ENCODE measurements at regions not wholly inside any gene's neighbourhood (a gene's known extent, or its start where the extent isn't known, plus 50 kb on each side); places are given as distances from the start of the nearest gene placed in this dataset.

- DNase-seq (ENCODE audit: low read depth in 2 of 3, low spot score in 2 of 3), result no peak
Measured at GRCh38 chr2:12321886-12322285, 394.9 kb upstream of the TRIB2 start.

- DNase-seq (ENCODE audit: low read depth in 2 of 3, low spot score in 2 of 3), result peak in 2 of 3 donors; percentile 21 to 27
Measured at GRCh38 chr2:12325806-12326205, 390.9 kb upstream of the TRIB2 start.

GRCh38 chr2:12326449-12327190 is 390.1 kb upstream of the TRIB2 start:
- peak in 2 of 3 donors; percentile 31 to 56 for DNase-seq (ENCODE audit: low read depth in 2 of 3, low spot score in 2 of 3)

GRCh38 chr2:12330916-12331315 is 385.8 kb upstream of the TRIB2 start:
- no peak for DNase-seq (ENCODE audit: low read depth in 2 of 3, low spot score in 2 of 3)

GRCh38 chr2:12331698-12332097 is 385.0 kb upstream of the TRIB2 start:
- DNase-seq (ENCODE audit: low read depth in 2 of 3, low spot score in 2 of 3), result no peak

GRCh38 chr2:12333293-12333692 is 383.4 kb upstream of the TRIB2 start:
- DNase-seq (ENCODE audit: low read depth in 2 of 3, low spot score in 2 of 3), result no peak

- no peak for DNase-seq (ENCODE audit: low read depth in 2 of 3, low spot score in 2 of 3)
Measured at GRCh38 chr2:12334412-12334966, 382.2 kb upstream of the TRIB2 start.

GRCh38 chr2:12335131-12335530 is 381.6 kb upstream of the TRIB2 start:
- no peak for DNase-seq (ENCODE audit: low read depth in 2 of 3, low spot score in 2 of 3)

- DNase-seq (ENCODE audit: low read depth in 2 of 3, low spot score in 2 of 3), result no peak
Measured at GRCh38 chr2:12335995-12336394, 380.7 kb upstream of the TRIB2 start.

- DNase-seq (ENCODE audit: low read depth in 2 of 3, low spot score in 2 of 3), result no peak
Measured at GRCh38 chr2:12338946-12339697, 377.6 kb upstream of the TRIB2 start.

- no peak for DNase-seq (ENCODE audit: low read depth in 2 of 3, low spot score in 2 of 3)
Measured at GRCh38 chr2:12340164-12340563, 376.6 kb upstream of the TRIB2 start.

- no peak for DNase-seq (ENCODE audit: low read depth in 2 of 3, low spot score in 2 of 3)
Measured at GRCh38 chr2:12341215-12341614, 375.5 kb upstream of the TRIB2 start.

GRCh38 chr2:12341920-12342319 is 374.8 kb upstream of the TRIB2 start:
- no peak for DNase-seq (ENCODE audit: low read depth in 2 of 3, low spot score in 2 of 3)

GRCh38 chr2:12343141-12343540 is 373.6 kb upstream of the TRIB2 start:
- DNase-seq (ENCODE audit: low read depth in 2 of 3, low spot score in 2 of 3), result no peak

GRCh38 chr2:12347066-12347493 is 369.7 kb upstream of the TRIB2 start:
- no peak for DNase-seq (ENCODE audit: low read depth in 2 of 3, low spot score in 2 of 3)

GRCh38 chr2:12348216-12348615 is 368.5 kb upstream of the TRIB2 start:
- no peak for DNase-seq (ENCODE audit: low read depth in 2 of 3, low spot score in 2 of 3)

- DNase-seq (ENCODE audit: low read depth in 2 of 3, low spot score in 2 of 3), result no peak
Measured at GRCh38 chr2:12350821-12351220, 365.9 kb upstream of the TRIB2 start.

- no peak for DNase-seq (ENCODE audit: low read depth in 2 of 3, low spot score in 2 of 3)
Measured at GRCh38 chr2:12352889-12353288, 363.8 kb upstream of the TRIB2 start.

GRCh38 chr2:12361506-12361905 is 355.2 kb upstream of the TRIB2 start:
- DNase-seq (ENCODE audit: low read depth in 2 of 3, low spot score in 2 of 3), result no peak

GRCh38 chr2:12363138-12363537 is 353.6 kb upstream of the TRIB2 start:
- DNase-seq (ENCODE audit: low read depth in 2 of 3, low spot score in 2 of 3), result no peak

- no peak for DNase-seq (ENCODE audit: low read depth in 2 of 3, low spot score in 2 of 3)
Measured at GRCh38 chr2:12363569-12363968, 353.2 kb upstream of the TRIB2 start.

GRCh38 chr2:12369566-12369965 is 347.2 kb upstream of the TRIB2 start:
- no peak for DNase-seq (ENCODE audit: low read depth in 2 of 3, low spot score in 2 of 3)

Data from hematopoietic multipotent progenitor cell (in vitro differentiated cells).